HEK293 (cell line): ENCODE measurements at regions not wholly inside any gene's neighbourhood (a gene's known extent, or its start where the extent isn't known, plus 50 kb on each side); places are given as distances from the start of the nearest gene placed in this dataset.

ENCODE experiments used
- CTCF ChIA-PET: fragments of 350-600 bp; formaldehyde crosslinking; extraction: SDS; loops from one replicate; lab custom pipeline; 2021; ENCODE audit warnings: antibody characterized with exemption; lab: Yijun Ruan, JAX
- POLR2A ChIA-PET: fragments of 300-600 bp; formaldehyde crosslinking; extraction: SDS; loops from one replicate; lab custom pipeline; 2020; ENCODE audit warnings: antibody characterized with exemption, inconsistent platforms; lab: Yijun Ruan, JAX
- H3K27ac ChIP-seq: fragments of 200-500 bp; sonication (Bioruptor generic); 2 replicates; pipeline ENCODE4 v1.5.1; 2014; ENCODE audit warnings: low read depth, low read length, control low read depth, inconsistent platforms; ENCODE audit errors: extremely low read depth
- H3K36me3 ChIP-seq, 2 experiments: fragments of 200-500 bp in 1 of 2; sonication (Bioruptor generic) in 1 of 2; 1 replicate in 1 of 2; 2 replicates in 1 of 2; pipeline ENCODE4 v1.5.1; 2014 to 2017; ENCODE audit warnings: inconsistent platforms in 2 of 2, low read length in 2 of 2; ENCODE audit not compliant: control insufficient read depth in 2 of 2, insufficient read depth in 1 of 2
- H3K4me1 ChIP-seq: fragments of 200-500 bp; sonication (Bioruptor generic); 2 replicates; pipeline ENCODE4 v1.5.1; 2014; ENCODE audit warnings: mild to moderate bottlenecking, low read length, inconsistent platforms; ENCODE audit not compliant: control insufficient read depth, insufficient read depth
- H3K4me3 ChIP-seq: 2 replicates; pipeline ENCODE4 v1.5.1; 2011; ENCODE audit warnings: low read depth, mild to moderate bottlenecking, control low read depth, low read length, moderate library complexity
- H3K9me3 ChIP-seq: fragments of 200-500 bp; sonication (Bioruptor generic); 2 replicates; pipeline ENCODE4 v1.5.1; 2014; ENCODE audit warnings: low read depth, low read length, inconsistent platforms; ENCODE audit not compliant: control insufficient read depth, insufficient read depth
- HOXD13 ChIP-seq: sonication (generic); formaldehyde crosslinking; IDR thresholded peaks from 2 replicates; pipeline ENCODE4 v1.8.0; 2022; ENCODE audit warnings: missing genetic modification reagents, borderline replicate concordance
- SCRT1 ChIP-seq: fragments of 450-650 bp; formaldehyde crosslinking; IDR thresholded peaks from 2 replicates; pipeline ENCODE4 v1.5.1; 2016; ENCODE audit warnings: missing biosample characterization, missing genetic modification characterization, borderline replicate concordance
- SP2 ChIP-seq: fragments of 450-650 bp; formaldehyde crosslinking; IDR thresholded peaks from 2 replicates; pipeline ENCODE4 v1.5.1; 2016; ENCODE audit warnings: missing biosample characterization, missing genetic modification characterization
- SP7 ChIP-seq: fragments of 450-650 bp; formaldehyde crosslinking; IDR thresholded peaks from 2 replicates; pipeline ENCODE4 v1.5.1; 2016; ENCODE audit warnings: missing biosample characterization, missing genetic modification characterization
- ZNF112 ChIP-seq: fragments of 450-650 bp; formaldehyde crosslinking; IDR thresholded peaks from 2 replicates; pipeline ENCODE4 v1.5.0; 2017; ENCODE audit warnings: missing biosample characterization, missing genetic modification characterization
- ZNF114 ChIP-seq: fragments of 450-650 bp; formaldehyde crosslinking; IDR thresholded peaks from 2 replicates; pipeline ENCODE4 v1.5.0; 2017; ENCODE audit warnings: missing biosample characterization, missing genetic modification characterization
- ZNF157 ChIP-seq: fragments of 450-650 bp; formaldehyde crosslinking; IDR thresholded peaks from 2 replicates; pipeline ENCODE4 v1.5.1; 2016; ENCODE audit warnings: missing biosample characterization, missing genetic modification characterization
- ZNF174 ChIP-seq: fragments of 450-650 bp; formaldehyde crosslinking; IDR thresholded peaks from 2 replicates; pipeline ENCODE4 v1.5.0; 2017; ENCODE audit warnings: missing biosample characterization, mild to moderate bottlenecking, missing genetic modification characterization
- ZNF292 ChIP-seq: fragments of 450-650 bp; formaldehyde crosslinking; IDR thresholded peaks from 2 replicates; pipeline ENCODE4 v1.5.1; 2016; ENCODE audit warnings: low read depth, missing biosample characterization, missing genetic modification characterization, borderline replicate concordance
- ZNF366 ChIP-seq: fragments of 450-650 bp; formaldehyde crosslinking; conservative IDR thresholded peaks from 2 replicates; pipeline ENCODE4 v1.5.1; 2016; ENCODE audit warnings: missing biosample characterization, missing genetic modification characterization
- ZNF501 ChIP-seq: fragments of 450-650 bp; formaldehyde crosslinking; IDR thresholded peaks from 2 replicates; pipeline ENCODE4 v1.5.1; 2016; ENCODE audit warnings: missing biosample characterization, missing genetic modification characterization
- ZNF521 ChIP-seq: fragments of 450-650 bp; formaldehyde crosslinking; IDR thresholded peaks from 2 replicates; pipeline ENCODE4 v1.5.1; 2017; ENCODE audit warnings: missing biosample characterization, mild to moderate bottlenecking, missing genetic modification characterization
- ZNF548 ChIP-seq: fragments of 450-650 bp; formaldehyde crosslinking; IDR thresholded peaks from 2 replicates; pipeline ENCODE4 v1.5.1; 2016; ENCODE audit warnings: missing biosample characterization, missing genetic modification characterization
- ZNF555 ChIP-seq: fragments of 450-650 bp; formaldehyde crosslinking; conservative IDR thresholded peaks from 2 replicates; pipeline ENCODE4 v1.5.1; 2017; ENCODE audit warnings: missing biosample characterization, mild to moderate bottlenecking, missing genetic modification characterization, inconsistent platforms
- ZNF596 ChIP-seq: fragments of 450-650 bp; IDR thresholded peaks from 2 replicates; pipeline ENCODE4 v1.5.0; 2018; ENCODE audit warnings: missing biosample characterization, mild to moderate bottlenecking, missing genetic modification characterization, moderate library complexity
- ZNF600 ChIP-seq: fragments of 450-650 bp; formaldehyde crosslinking; IDR thresholded peaks from 2 replicates; pipeline ENCODE4 v1.5.1; 2016; ENCODE audit warnings: missing biosample characterization, missing genetic modification characterization
- ZNF677 ChIP-seq: fragments of 450-650 bp; IDR thresholded peaks from 2 replicates; pipeline ENCODE4 v1.5.0; 2018; ENCODE audit warnings: missing biosample characterization, mild to moderate bottlenecking, missing genetic modification characterization, moderate library complexity
- ZNF701 ChIP-seq: fragments of 450-650 bp; formaldehyde crosslinking; IDR thresholded peaks from 2 replicates; pipeline ENCODE4 v1.5.1; 2016; ENCODE audit warnings: missing biosample characterization, missing genetic modification characterization
- ZNF843 ChIP-seq: fragments of 450-650 bp; formaldehyde crosslinking; IDR thresholded peaks from 2 replicates; pipeline ENCODE4 v1.5.1; 2016; ENCODE audit warnings: missing biosample characterization, missing genetic modification characterization
- TF ChIP-seq, protein P1 (sequence below): fragments of 450-650 bp; formaldehyde crosslinking; IDR thresholded peaks from 2 replicates; pipeline ENCODE4 v1.5.1; 2016; ENCODE audit warnings: missing biosample characterization, missing genetic modification characterization
- TF ChIP-seq, protein P2 (sequence below): fragments of 450-650 bp; formaldehyde crosslinking; IDR thresholded peaks from 2 replicates; pipeline ENCODE4 v1.5.1; 2017; ENCODE audit warnings: missing biosample characterization, missing genetic modification characterization
- TF ChIP-seq, protein P3 (sequence below): fragments of 450-650 bp; formaldehyde crosslinking; IDR thresholded peaks from 2 replicates; pipeline ENCODE4 v1.5.1; 2017; ENCODE audit warnings: missing biosample characterization, missing genetic modification characterization
- TF ChIP-seq, protein P4 (sequence below): fragments of 450-650 bp; formaldehyde crosslinking; conservative IDR thresholded peaks from 2 replicates; pipeline ENCODE4 v1.5.1; 2016; ENCODE audit warnings: low read depth, missing biosample characterization, missing genetic modification characterization
- TF ChIP-seq, protein P5 (sequence below): fragments of 450-650 bp; formaldehyde crosslinking; IDR thresholded peaks from 2 replicates; pipeline ENCODE4 v1.5.1; 2016; ENCODE audit warnings: missing biosample characterization, missing genetic modification characterization, borderline replicate concordance

DNA sequence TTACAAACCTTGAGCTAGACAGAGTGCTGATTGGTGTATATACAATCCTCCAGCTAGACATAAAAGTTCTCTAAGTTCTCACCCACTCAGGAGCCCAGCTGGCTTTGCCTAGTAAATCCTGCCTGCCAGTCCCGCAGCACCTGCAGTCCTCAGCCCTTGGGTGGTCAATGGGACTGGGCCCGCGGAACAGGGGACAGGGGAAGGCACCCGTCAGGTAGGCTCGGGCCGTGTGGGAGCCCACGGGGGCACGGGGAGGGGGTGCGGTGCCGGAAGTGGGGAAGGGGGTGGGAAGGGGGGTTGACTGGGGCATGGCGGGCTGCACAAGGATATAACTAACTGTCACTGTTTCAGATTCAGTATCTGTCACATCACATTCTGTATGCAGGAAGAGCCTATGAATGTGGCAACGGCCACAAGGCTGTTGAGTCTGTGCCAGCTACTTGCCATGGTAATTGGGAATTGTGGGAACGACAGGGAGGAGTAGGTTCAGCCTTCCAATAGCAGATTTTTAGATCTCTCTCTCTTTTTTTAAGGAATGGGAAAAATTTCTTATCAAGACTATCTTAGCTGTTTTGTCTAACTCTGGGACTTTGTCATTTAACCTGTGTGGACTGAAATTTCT is 205.1 kb upstream of the PLPP4 start:
- no peaks in the 10 kb centered on the region for H3K36me3 ChIP-seq
- ChIA-PET CTCF (interaction anchor here (2.0 kb wide), 1 partner anchor 31 kb away, joined by 6 read pairs; no protein-coding TSS in a partner anchor), POLR2A (no interaction called here)
- no peaks in the 10 kb centered on the region for H3K4me1 ChIP-seq
- no peak overlapping the region for H3K27ac ChIP-seq
- no peaks in the 10 kb centered on the region for H3K9me3 ChIP-seq
- no peak overlapping the region for H3K4me3 ChIP-seq
- TF ChIP-seq HOXD13 (CRISPR knock-in tag), result no peak
- TF ChIP-seq, protein P1, sequence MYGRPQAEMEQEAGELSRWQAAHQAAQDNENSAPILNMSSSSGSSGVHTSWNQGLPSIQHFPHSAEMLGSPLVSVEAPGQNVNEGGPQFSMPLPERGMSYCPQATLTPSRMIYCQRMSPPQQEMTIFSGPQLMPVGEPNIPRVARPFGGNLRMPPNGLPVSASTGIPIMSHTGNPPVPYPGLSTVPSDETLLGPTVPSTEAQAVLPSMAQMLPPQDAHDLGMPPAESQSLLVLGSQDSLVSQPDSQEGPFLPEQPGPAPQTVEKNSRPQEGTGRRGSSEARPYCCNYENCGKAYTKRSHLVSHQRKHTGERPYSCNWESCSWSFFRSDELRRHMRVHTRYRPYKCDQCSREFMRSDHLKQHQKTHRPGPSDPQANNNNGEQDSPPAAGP (tag by site-specific recombination), result no peak
- TF ChIP-seq ZNF548, result no peak
- no peak for TF ChIP-seq ZNF521 (tag by site-specific recombination)
- no peak for TF ChIP-seq ZNF292 (tag by site-specific recombination)
- no peak for TF ChIP-seq ZNF596 (tag by site-specific recombination)
- no peak for TF ChIP-seq ZNF677 (tag by site-specific recombination)
- no peak for TF ChIP-seq ZNF701 (tag by site-specific recombination)
- TF ChIP-seq ZNF843 (tag by site-specific recombination), result no peak
- TF ChIP-seq ZNF555 (tag by site-specific recombination), result no peak
- no peak for TF ChIP-seq ZNF157 (tag by site-specific recombination)
- no peak for TF ChIP-seq ZNF114 (tag by site-specific recombination)
- TF ChIP-seq ZNF112, result no peak
- no peak for TF ChIP-seq SCRT1 (tag by site-specific recombination)
- no peak for TF ChIP-seq ZNF174 (tag by site-specific recombination)
- TF ChIP-seq, protein P2, sequence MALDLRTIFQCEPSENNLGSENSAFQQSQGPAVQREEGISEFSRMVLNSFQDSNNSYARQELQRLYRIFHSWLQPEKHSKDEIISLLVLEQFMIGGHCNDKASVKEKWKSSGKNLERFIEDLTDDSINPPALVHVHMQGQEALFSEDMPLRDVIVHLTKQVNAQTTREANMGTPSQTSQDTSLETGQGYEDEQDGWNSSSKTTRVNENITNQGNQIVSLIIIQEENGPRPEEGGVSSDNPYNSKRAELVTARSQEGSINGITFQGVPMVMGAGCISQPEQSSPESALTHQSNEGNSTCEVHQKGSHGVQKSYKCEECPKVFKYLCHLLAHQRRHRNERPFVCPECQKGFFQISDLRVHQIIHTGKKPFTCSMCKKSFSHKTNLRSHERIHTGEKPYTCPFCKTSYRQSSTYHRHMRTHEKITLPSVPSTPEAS (tag by site-specific recombination), result no peak
- no peak for TF ChIP-seq ZNF366 (tag by site-specific recombination)

DNA sequence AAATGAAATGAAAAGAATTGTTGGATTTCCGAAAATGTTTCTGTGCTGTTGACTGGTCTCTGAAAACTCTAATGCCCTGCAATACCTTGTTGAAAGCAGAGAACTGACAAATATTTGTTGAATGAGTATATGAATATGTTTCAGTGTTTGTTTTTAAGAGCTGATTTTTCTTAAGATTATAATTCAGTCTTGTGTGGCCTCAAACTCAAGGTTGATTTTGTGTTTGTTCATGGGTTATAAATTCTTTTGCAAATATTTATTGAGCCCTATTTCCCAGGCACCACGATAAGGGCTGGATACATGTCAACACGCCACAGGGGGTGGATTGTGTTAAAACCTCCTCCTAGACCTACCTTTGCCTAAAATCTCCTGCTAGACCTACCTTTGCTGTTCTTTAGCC is 203.9 kb upstream of the PLPP4 start:
- Histone ChIP-seq H3K4me1 (no peaks in the 10 kb centered on the region), H3K4me3 (no peak overlapping the region), H3K9me3 (no peaks in the 10 kb centered on the region), H3K27ac (no peak overlapping the region), H3K36me3 (no peaks in the 10 kb centered on the region)
- POLR2A ChIA-PET, result no interaction called here
- CTCF ChIA-PET, result interaction anchor here (0.6 kb wide), 1 partner anchor 32 kb away, joined by 3 read pairs; no protein-coding TSS in a partner anchor
- TF ChIP-seq, protein P3, sequence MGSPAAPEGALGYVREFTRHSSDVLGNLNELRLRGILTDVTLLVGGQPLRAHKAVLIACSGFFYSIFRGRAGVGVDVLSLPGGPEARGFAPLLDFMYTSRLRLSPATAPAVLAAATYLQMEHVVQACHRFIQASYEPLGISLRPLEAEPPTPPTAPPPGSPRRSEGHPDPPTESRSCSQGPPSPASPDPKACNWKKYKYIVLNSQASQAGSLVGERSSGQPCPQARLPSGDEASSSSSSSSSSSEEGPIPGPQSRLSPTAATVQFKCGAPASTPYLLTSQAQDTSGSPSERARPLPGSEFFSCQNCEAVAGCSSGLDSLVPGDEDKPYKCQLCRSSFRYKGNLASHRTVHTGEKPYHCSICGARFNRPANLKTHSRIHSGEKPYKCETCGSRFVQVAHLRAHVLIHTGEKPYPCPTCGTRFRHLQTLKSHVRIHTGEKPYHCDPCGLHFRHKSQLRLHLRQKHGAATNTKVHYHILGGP (tag by site-specific recombination), result no peak
- TF ChIP-seq ZNF600 (tag by site-specific recombination) (no peak), SP7 (no peak), ZNF501 (tag by site-specific recombination) (no peak), SP2 (tag by site-specific recombination) (no peak)
- TF ChIP-seq, protein P4, sequence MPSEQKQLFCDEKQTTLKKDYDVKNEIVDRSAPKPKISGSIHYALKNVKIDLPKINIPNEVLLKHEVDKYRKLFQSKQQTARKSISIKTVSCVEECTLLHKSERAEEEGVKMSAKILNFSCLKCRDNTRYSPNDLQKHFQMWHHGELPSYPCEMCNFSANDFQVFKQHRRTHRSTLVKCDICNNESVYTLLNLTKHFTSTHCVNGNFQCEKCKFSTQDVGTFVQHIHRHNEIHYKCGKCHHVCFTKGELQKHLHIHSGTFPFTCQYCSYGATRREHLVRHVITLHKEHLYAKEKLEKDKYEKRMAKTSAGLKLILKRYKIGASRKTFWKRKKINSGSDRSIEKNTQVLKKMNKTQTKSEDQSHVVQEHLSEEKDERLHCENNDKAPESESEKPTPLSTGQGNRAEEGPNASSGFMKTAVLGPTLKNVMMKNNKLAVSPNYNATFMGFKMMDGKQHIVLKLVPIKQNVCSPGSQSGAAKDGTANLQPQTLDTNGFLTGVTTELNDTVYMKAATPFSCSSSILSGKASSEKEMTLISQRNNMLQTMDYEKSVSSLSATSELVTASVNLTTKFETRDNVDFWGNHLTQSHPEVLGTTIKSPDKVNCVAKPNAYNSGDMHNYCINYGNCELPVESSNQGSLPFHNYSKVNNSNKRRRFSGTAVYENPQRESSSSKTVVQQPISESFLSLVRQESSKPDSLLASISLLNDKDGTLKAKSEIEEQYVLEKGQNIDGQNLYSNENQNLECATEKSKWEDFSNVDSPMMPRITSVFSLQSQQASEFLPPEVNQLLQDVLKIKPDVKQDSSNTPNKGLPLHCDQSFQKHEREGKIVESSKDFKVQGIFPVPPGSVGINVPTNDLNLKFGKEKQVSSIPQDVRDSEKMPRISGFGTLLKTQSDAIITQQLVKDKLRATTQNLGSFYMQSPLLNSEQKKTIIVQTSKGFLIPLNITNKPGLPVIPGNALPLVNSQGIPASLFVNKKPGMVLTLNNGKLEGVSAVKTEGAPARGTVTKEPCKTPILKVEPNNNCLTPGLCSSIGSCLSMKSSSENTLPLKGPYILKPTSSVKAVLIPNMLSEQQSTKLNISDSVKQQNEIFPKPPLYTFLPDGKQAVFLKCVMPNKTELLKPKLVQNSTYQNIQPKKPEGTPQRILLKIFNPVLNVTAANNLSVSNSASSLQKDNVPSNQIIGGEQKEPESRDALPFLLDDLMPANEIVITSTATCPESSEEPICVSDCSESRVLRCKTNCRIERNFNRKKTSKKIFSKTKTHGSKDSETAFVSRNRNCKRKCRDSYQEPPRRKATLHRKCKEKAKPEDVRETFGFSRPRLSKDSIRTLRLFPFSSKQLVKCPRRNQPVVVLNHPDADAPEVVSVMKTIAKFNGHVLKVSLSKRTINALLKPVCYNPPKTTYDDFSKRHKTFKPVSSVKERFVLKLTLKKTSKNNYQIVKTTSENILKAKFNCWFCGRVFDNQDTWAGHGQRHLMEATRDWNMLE, result no peak
- TF ChIP-seq, protein P5, sequence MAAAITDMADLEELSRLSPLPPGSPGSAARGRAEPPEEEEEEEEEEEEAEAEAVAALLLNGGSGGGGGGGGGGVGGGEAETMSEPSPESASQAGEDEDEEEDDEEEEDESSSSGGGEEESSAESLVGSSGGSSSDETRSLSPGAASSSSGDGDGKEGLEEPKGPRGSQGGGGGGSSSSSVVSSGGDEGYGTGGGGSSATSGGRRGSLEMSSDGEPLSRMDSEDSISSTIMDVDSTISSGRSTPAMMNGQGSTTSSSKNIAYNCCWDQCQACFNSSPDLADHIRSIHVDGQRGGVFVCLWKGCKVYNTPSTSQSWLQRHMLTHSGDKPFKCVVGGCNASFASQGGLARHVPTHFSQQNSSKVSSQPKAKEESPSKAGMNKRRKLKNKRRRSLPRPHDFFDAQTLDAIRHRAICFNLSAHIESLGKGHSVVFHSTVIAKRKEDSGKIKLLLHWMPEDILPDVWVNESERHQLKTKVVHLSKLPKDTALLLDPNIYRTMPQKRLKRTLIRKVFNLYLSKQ (tag by site-specific recombination), result no peak
